Mesenchymal stem cell (in vitro differentiated cells and primary cell): ENCODE measurements at regions not wholly inside any gene's neighbourhood (a gene's known extent, or its start where the extent isn't known, plus 50 kb on each side); places are given as distances from the start of the nearest gene placed in this dataset.
"Not testable (repeated sequence)": the region's sequence is repeated elsewhere in the genome, so short reads cannot be mapped to it uniquely, and the experiment has no call there.

Experiments
- DNase-seq: peaks from one replicate; pipeline ENCODE4 v3.0.0-alpha.2; 2013
- H2AFZ ChIP-seq: one replicate; pipeline ENCODE4 v1.6.1; 2013; ENCODE audit warnings: low read depth, mild to moderate bottlenecking, control low read depth, inconsistent platforms, low read length, moderate library complexity
- H2AK5ac ChIP-seq: 2 replicates; pipeline ENCODE4 v1.6.1; 2013; ENCODE audit warnings: low read length, moderate library complexity, mild to moderate bottlenecking, inconsistent platforms; ENCODE audit not compliant: severe bottlenecking
- H2BK120ac ChIP-seq: one replicate; pipeline ENCODE4 v1.6.1; 2013; ENCODE audit warnings: low read depth, mild to moderate bottlenecking, inconsistent platforms, low read length, moderate library complexity
- H2BK12ac ChIP-seq, 2 experiments: one replicate each; pipeline ENCODE4 v1.6.1; 2013; ENCODE audit warnings: inconsistent platforms in 2 of 2, low read length in 2 of 2, mild to moderate bottlenecking in 2 of 2, moderate library complexity in 2 of 2, control low read depth in 1 of 2
- H2BK15ac ChIP-seq: one replicate; pipeline ENCODE4 v1.6.1; 2013; ENCODE audit warnings: mild to moderate bottlenecking, low read depth, inconsistent platforms; ENCODE audit not compliant: poor library complexity, severe bottlenecking
- H2BK5ac ChIP-seq: 2 replicates; pipeline ENCODE4 v1.6.1; 2013; ENCODE audit warnings: low read depth, mild to moderate bottlenecking, low read length, control low read depth, inconsistent platforms; ENCODE audit not compliant: poor library complexity, severe bottlenecking
- H3K14ac ChIP-seq, 2 experiments: one replicate each; pipeline ENCODE4 v1.6.1; 2013; ENCODE audit warnings: inconsistent platforms in 2 of 2, low read length in 2 of 2, control low read depth in 1 of 2, mild to moderate bottlenecking in 1 of 2, moderate library complexity in 1 of 2
- H3K18ac ChIP-seq, 2 experiments: one replicate each; pipeline ENCODE4 v1.6.1; 2013; ENCODE audit warnings: inconsistent platforms in 2 of 2, low read length in 2 of 2, control low read depth in 1 of 2, low read depth in 1 of 2, mild to moderate bottlenecking in 1 of 2
- H3K23ac ChIP-seq, 2 experiments: one replicate each; pipeline ENCODE4 v1.6.1; 2013; ENCODE audit warnings: inconsistent platforms in 2 of 2, low read length in 2 of 2, mild to moderate bottlenecking in 2 of 2, moderate library complexity in 2 of 2, control low read depth in 1 of 2
- H3K27ac ChIP-seq: 2 replicates; pipeline ENCODE4 v1.5.1; 2013; ENCODE audit warnings: mild to moderate bottlenecking, moderate library complexity, low read length, control low read depth, inconsistent platforms; ENCODE audit not compliant: poor library complexity, severe bottlenecking
- H3K27me3 ChIP-seq, 2 experiments: 2 replicates each; pipeline versions ENCODE4 v1.6.1 to v1.7.0; 2013; ENCODE audit warnings: low read length in 2 of 2, mild to moderate bottlenecking in 2 of 2, moderate library complexity in 2 of 2, control low read depth in 1 of 2, inconsistent platforms in 1 of 2; ENCODE audit not compliant: control insufficient read depth in 1 of 2, insufficient read depth in 1 of 2
- H3K36me3 ChIP-seq, 2 experiments: 2 replicates each; pipeline versions ENCODE4 v1.6.1 to v1.7.0; 2013; ENCODE audit warnings: low read length in 2 of 2, control low read depth in 1 of 2, inconsistent platforms in 1 of 2, low read depth in 1 of 2, mild to moderate bottlenecking in 1 of 2; ENCODE audit not compliant: insufficient read depth in 2 of 2, control insufficient read depth in 1 of 2
- H3K4ac ChIP-seq, 2 experiments: one replicate each; pipeline ENCODE4 v1.6.1; 2013; ENCODE audit warnings: inconsistent platforms in 2 of 2, low read length in 2 of 2, mild to moderate bottlenecking in 2 of 2, moderate library complexity in 2 of 2, control low read depth in 1 of 2, low read depth in 1 of 2
- H3K4me1 ChIP-seq: 2 replicates; pipeline ENCODE4 v1.6.1; 2013; ENCODE audit warnings: low read depth, low read length, control low read depth; ENCODE audit not compliant: control insufficient read depth, insufficient read depth
- H3K4me2 ChIP-seq: 2 replicates; pipeline ENCODE4 v1.6.1; 2013; ENCODE audit warnings: low read length, mild to moderate bottlenecking, inconsistent platforms; ENCODE audit not compliant: poor library complexity, severe bottlenecking
- H3K4me3 ChIP-seq, 2 experiments: 2 replicates each; pipeline versions ENCODE4 v1.5.1 to v1.7.0; 2013; ENCODE audit warnings: low read length in 2 of 2, mild to moderate bottlenecking in 2 of 2, control low read depth in 1 of 2, low read depth in 1 of 2; ENCODE audit not compliant: insufficient read depth in 1 of 2
- H3K79me1 ChIP-seq: replicated peaks from 2 replicates; pipeline ENCODE4 v1.6.1; 2013; ENCODE audit warnings: mild to moderate bottlenecking, control low read depth, low read length, inconsistent platforms; ENCODE audit not compliant: poor library complexity, severe bottlenecking
- H3K9ac ChIP-seq: 2 replicates; pipeline ENCODE4 v1.7.0; 2013; ENCODE audit warnings: mild to moderate bottlenecking, low read length, moderate library complexity
- H3K9me3 ChIP-seq: 2 replicates; pipeline ENCODE4 v1.7.0; 2013; ENCODE audit warnings: mild to moderate bottlenecking, low read length; ENCODE audit not compliant: control insufficient read depth
- H4K8ac ChIP-seq: one replicate; pipeline ENCODE4 v1.6.1; 2013; ENCODE audit warnings: inconsistent platforms, mild to moderate bottlenecking, low read length, moderate library complexity
- H4K91ac ChIP-seq: one replicate; pipeline ENCODE4 v1.6.1; 2013; ENCODE audit warnings: mild to moderate bottlenecking, low read length, inconsistent platforms
- WGBS: methylation state at CpG from one replicate; pipeline ENCODE4 v1.1.7; 2013; ENCODE audit warnings: mixed read lengths; 5-methylcytosine and 5-hydroxymethylcytosine counted together

- not testable (repeated sequence) for H3K4me1 ChIP-seq, H2AFZ ChIP-seq
These were observed 70.5 kb upstream of the C1QTNF9B start for GRCh38 chr13:23967792-23968191.

GRCh38 chr13:23969647-23970046 lies 72.3 kb upstream of the C1QTNF9B start:
- Histone ChIP-seq H3K27ac (no peak overlapping the region), H3K9ac (no peak overlapping the region), H2BK15ac (no peak overlapping the region), H2BK120ac (no peak overlapping the region), H3K79me1 (no peaks in the 10 kb centered on the region), H3K4me3 (no peak overlapping the region), H4K91ac (no peak overlapping the region), H2AFZ (no peak overlapping the region), H2AK5ac (no peak overlapping the region), H3K4me1 (no peaks in the 10 kb centered on the region), H3K18ac (no peak overlapping the region), H4K8ac (no peak overlapping the region), H3K36me3 (peaks cover 0 to 2% of the 10 kb centered on the region in 2 experiments), H3K9me3 (no peaks in the 10 kb centered on the region), H3K14ac (no peak overlapping the region), H3K4me2 (no peak overlapping the region), H3K23ac (no peak overlapping the region), H2BK12ac (no peak overlapping the region), H3K4ac (no peak overlapping the region), H3K27me3 (no peaks in the 10 kb centered on the region), H2BK5ac (no peak overlapping the region)
- DNase-seq, result peak; percentile 66
- WGBS, result 10% methylated on average over 1 of the region's 4 CpGs

More at GRCh38 chr13:23967792-23968191, 70.5 kb upstream of the C1QTNF9B start:
- H2AK5ac ChIP-seq, H3K36me3 ChIP-seq, H3K4me2 ChIP-seq, H2BK5ac ChIP-seq, H3K27ac ChIP-seq, H2BK15ac ChIP-seq, H3K4ac ChIP-seq, H3K23ac ChIP-seq, H3K27me3 ChIP-seq, H4K91ac ChIP-seq, H3K18ac ChIP-seq, H3K9ac ChIP-seq, H3K4me3 ChIP-seq, H3K14ac ChIP-seq, H2BK12ac ChIP-seq, H3K9me3 ChIP-seq, H4K8ac ChIP-seq, H2BK120ac ChIP-seq, DNase-seq, H3K79me1 ChIP-seq: not testable (repeated sequence)
- WGBS, result 100% methylated on average over 2 of the region's 3 CpGs

DNA sequence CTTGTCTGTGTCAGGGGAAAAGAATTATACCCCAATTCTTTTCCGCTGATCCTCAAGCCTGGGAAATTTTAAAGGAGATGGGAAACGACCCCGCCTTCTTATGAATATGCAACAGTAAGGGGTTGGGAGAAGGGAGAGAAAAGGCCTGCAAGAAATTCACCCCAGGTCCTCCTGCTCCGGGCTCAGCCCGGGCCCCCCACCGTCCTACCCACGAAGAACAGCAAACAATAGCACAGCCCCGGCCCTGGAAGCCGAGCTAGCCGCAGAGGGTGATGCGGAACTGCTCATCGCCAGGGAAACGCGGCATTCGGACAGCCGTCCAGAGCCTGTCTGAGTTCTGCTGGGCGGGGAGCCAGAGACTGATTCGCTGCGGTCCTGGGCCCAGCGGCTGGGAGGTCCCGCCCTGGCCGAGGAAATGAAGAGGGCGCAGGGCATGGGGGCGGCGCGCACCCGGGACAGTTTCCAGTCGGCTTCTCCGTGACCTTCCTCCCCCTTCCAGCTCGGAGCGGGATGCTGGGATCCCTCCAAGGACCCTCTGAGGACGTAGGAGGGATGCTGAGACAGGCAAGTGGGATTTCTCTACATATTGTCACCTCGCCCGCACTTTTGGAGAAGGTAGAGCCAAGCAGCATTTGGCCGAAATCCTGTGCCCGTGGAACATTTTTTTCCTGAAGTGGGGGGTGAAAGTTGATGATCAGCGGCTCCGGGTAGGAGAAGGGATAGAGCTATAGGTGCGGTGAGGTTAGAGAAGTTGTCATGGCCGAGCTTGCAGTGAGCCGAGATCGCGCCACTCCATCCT lies 82.3 kb upstream of the C1QTNF9B start:
- Histone ChIP-seq H3K23ac (no peak overlapping the region), H3K4me2 (peak overlapping the region; percentile 99), H3K4me3 (peak overlapping the region; percentile 62 to 99), H2BK15ac (peak overlapping the region; percentile 67), H2BK5ac (no peak overlapping the region), H3K18ac (peak overlapping the region; percentile 29 to 44), H4K8ac (peak overlapping the region; percentile 91), H3K14ac (no peak overlapping the region), H4K91ac (no peak overlapping the region), H3K9me3 (no peaks in the 10 kb centered on the region), H2BK120ac (no peak overlapping the region), H3K9ac (peak overlapping the region; percentile 98), H3K36me3 (peaks cover 0 to 2% of the 10 kb centered on the region in 2 experiments), H2AK5ac (no peak overlapping the region), H2BK12ac (no peak overlapping the region), H3K27me3 (no peaks in the 10 kb centered on the region), H3K4me1 (peaks cover 4% of the 10 kb centered on the region), H3K79me1 (no peaks in the 10 kb centered on the region), H3K27ac (peak overlapping the region; percentile 56), H2AFZ (peak overlapping the region; percentile 60), H3K4ac (peak overlapping the region in 1 of 2 experiments; percentile 51)
- DNase-seq, result peak; percentile 85
- under 1% methylated on average over 37 of the region's 43 CpGs for WGBS

DNA sequence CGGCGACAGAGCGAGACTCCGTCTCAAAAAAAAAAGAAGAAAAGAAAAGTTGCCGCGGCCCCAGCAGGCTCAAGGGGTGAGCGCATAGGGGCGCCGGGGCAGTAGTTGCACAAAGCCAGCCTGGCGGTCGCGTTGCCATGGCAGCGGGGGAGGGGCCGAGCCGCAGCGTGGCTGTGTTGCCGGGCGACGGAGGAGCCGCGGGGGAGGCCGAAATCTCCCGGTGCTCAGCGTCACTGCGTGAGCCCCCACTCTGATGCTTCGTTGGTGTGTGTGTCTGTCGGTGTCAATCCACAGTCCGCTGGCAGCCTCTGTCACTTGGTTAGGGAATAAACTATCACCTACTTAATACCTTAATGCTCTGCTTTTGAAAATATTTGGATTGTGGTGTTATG lies 82.9 kb upstream of the C1QTNF9B start:
- peak overlapping the region; percentile 98 for H3K9ac ChIP-seq
- 0% methylated on average over 24 of the region's 28 CpGs for WGBS
- H3K23ac ChIP-seq, result no peak overlapping the region
- H2BK120ac ChIP-seq, result no peak overlapping the region
- H3K4me2 ChIP-seq, result peak overlapping the region; percentile 99
- H3K4me3 ChIP-seq, result peak overlapping the region; percentile 62 to 99
- peak overlapping the region; percentile 56 for H2AFZ ChIP-seq
- H2BK5ac ChIP-seq, result no peak overlapping the region
- H3K4ac ChIP-seq, result no peak overlapping the region
- no peaks in the 10 kb centered on the region for H3K9me3 ChIP-seq
- peak overlapping the region; percentile 12 for H4K8ac ChIP-seq
- H3K27me3 ChIP-seq, result no peaks in the 10 kb centered on the region
- H3K79me1 ChIP-seq, result no peaks in the 10 kb centered on the region
- no peak overlapping the region for H3K18ac ChIP-seq
- H4K91ac ChIP-seq, result no peak overlapping the region
- no peak overlapping the region for H2BK12ac ChIP-seq
- DNase-seq, result peak; percentile 92
- H3K4me1 ChIP-seq, result peaks cover 4% of the 10 kb centered on the region
- no peak overlapping the region for H3K27ac ChIP-seq
- no peak overlapping the region for H2AK5ac ChIP-seq
- H3K14ac ChIP-seq, result no peak overlapping the region
- H3K36me3 ChIP-seq, result peaks cover 0 to 3% of the 10 kb centered on the region in 2 experiments
- H2BK15ac ChIP-seq, result peak overlapping the region; percentile 63
